ENCODE measurements at regions not wholly inside any gene's neighbourhood (a gene's known extent, or its start where the extent isn't known, plus 50 kb on each side); places are given as distances from the start of the nearest gene placed in this dataset.

DNA sequence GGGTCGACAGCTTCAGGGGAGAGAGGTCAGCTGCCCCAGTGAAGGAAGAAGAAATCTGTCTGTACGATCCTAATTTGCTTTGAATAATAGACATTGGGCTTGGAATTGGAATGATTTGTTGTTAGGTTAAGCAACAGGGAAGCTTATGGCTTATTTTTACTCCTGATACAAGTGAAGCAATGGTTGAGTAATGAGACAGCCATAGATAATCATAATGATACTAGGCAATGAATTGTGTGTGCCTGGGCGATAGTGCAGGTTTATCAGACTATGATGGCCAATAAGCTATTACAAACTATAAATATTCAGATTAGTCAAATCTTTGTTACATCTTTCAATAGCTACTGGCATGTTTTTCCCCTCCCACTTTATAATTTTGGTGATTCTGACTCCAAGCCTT is 140.9 kb upstream of the CDIN1 start:
- no peak for DNase-seq
- TF ChIP-seq RAD21 (IDR thresholded peaks at IDR 0.05; ENCODE audit: low read length): no peak
- TF ChIP-seq BHLHE40 (IDR thresholded peaks at IDR 0.05; ENCODE audit: low read depth, low read length): no peak
- TF ChIP-seq FOS (IDR thresholded peaks at IDR 0.05; ENCODE audit: low read depth, low read length): no peak
- no peak for TF ChIP-seq MAZ (IDR thresholded peaks at IDR 0.05; ENCODE audit: borderline replicate concordance, low read depth, low read length)
- TF ChIP-seq RCOR1 (IDR thresholded peaks at IDR 0.05; ENCODE audit: insufficient replicate concordance, low read length): no peak
- TF ChIP-seq RFX5 (IDR thresholded peaks at IDR 0.05; ENCODE audit: low read depth, low read length): no peak
- TF ChIP-seq ELK1 (IDR thresholded peaks at IDR 0.05; ENCODE audit: borderline replicate concordance, low read depth, low read length): no peak
- TF ChIP-seq, protein P1, sequence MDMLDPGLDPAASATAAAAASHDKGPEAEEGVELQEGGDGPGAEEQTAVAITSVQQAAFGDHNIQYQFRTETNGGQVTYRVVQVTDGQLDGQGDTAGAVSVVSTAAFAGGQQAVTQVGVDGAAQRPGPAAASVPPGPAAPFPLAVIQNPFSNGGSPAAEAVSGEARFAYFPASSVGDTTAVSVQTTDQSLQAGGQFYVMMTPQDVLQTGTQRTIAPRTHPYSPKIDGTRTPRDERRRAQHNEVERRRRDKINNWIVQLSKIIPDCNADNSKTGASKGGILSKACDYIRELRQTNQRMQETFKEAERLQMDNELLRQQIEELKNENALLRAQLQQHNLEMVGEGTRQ (IDR thresholded peaks at IDR 0.05; ENCODE audit: low read depth, low read length): no peak
- TF ChIP-seq MAFK (IDR thresholded peaks at IDR 0.05; ENCODE audit: low read depth, low read length): no peak
- no peak for TF ChIP-seq CHD1 (IDR thresholded peaks at IDR 0.05; ENCODE audit: low read depth, low read length)
- no peak for TF ChIP-seq CEBPB (IDR thresholded peaks at IDR 0.05; ENCODE audit: low read depth, low read length)
- no peak for TF ChIP-seq SMC3 (IDR thresholded peaks at IDR 0.05; ENCODE audit: low read depth, low read length)
- no peak for TF ChIP-seq NFE2L2 (IDR thresholded peaks at IDR 0.05; ENCODE audit: low read depth, low read length)
- no peak for TF ChIP-seq MXI1 (IDR thresholded peaks at IDR 0.05; ENCODE audit: borderline replicate concordance, low read depth, low read length)
- TF ChIP-seq POLR2A (IDR thresholded peaks at IDR 0.05; ENCODE audit: low read depth, low read length): no peak
- TF ChIP-seq CTCF (conservative IDR thresholded peaks at IDR 0.05; ENCODE audit: low read depth, low read length): no peak
- no peak overlapping the region for H2AK5ac ChIP-seq (ENCODE audit: low read depth, low read length)
- no peaks in the 10 kb centered on the region for H4K20me1 ChIP-seq (ENCODE audit: insufficient read depth, low read length)
- H3K14ac ChIP-seq (replicated peaks; ENCODE audit: low read depth, low read length): 0 out of 2 replicates have a peak overlapping the region, but pooled peaks have one; percentile 3
- H3K9me1 ChIP-seq (ENCODE audit: insufficient read depth, low read length): no peaks in the 10 kb centered on the region
- CTCF ChIA-PET: interaction anchor here (0.6 to 1.4 kb wide), 2 partner anchors 10 to 1016 kb away, joined by 3 to 4 read pairs; no protein-coding TSS in a partner anchor
- peak overlapping the region; percentile 51; the same call in 1 of the 2 replicates for H3K18ac ChIP-seq (ENCODE audit: low read depth, low read length)
- H2BK15ac ChIP-seq (ENCODE audit: low read depth, low read length): peak overlapping the region; percentile 44; the same call in 1 of the 3 replicates
- H3K23ac ChIP-seq (ENCODE audit: low read depth, low read length): no peak overlapping the region
- WGBS, 2 experiments (ENCODE audit: extremely low coverage in 2 of 2, insufficient read length in 1 of 2): 65% methylated on average over 2 of the region's 3 CpGs; no CpG with 5 or more reads in 1 of the 2 experiments
- peaks cover 4% of the 10 kb centered on the region for H3K4me1 ChIP-seq (ENCODE audit: control insufficient read depth, insufficient read depth, low read length)
- dilution Hi-C loops (cut with HindIII; ENCODE audit: low sequenced_read_pairs, unreplicated experiment) (no loop called here), in situ Hi-C loops (cut with MboI; ENCODE audit: low sequenced_read_pairs) (no loop called here), intact Hi-C loops (cut with micrococcal nuclease) (no loop called here)
- BruUV-seq (replicated peaks): no TSS peak
- H2AK9ac ChIP-seq (replicated peaks; ENCODE audit: low read depth, low read length, poor library complexity): no peak overlapping the region
- H3K4me2 ChIP-seq (ENCODE audit: low read depth, low read length): no peak overlapping the region
- no peak overlapping the region for H3K4me3 ChIP-seq (ENCODE audit: insufficient read depth, low read depth, low read length)
- no peak overlapping the region for H2AFZ ChIP-seq (replicated peaks; ENCODE audit: low read length, poor library complexity)
- H2BK20ac ChIP-seq (ENCODE audit: low read depth, low read length): peak overlapping the region; percentile 69; the same call in 1 of the 2 replicates
- no peaks in the 10 kb centered on the region for H3K9me3 ChIP-seq (ENCODE audit: control insufficient read depth, insufficient read depth, low read length)
- H4K5ac ChIP-seq (ENCODE audit: low read depth, low read length): no peak overlapping the region; the same call in 1 of the 2 replicates
- H2BK120ac ChIP-seq (ENCODE audit: low read depth, low read length): peak overlapping the region; percentile 63; the same call in 1 of the 2 replicates
- H3K36me3 ChIP-seq (ENCODE audit: control insufficient read depth, insufficient read depth, low read length): no peaks in the 10 kb centered on the region
- H3K4ac ChIP-seq (ENCODE audit: low read depth, low read length): no peak overlapping the region; the same call in 1 of the 2 replicates
- H3K9ac ChIP-seq (ENCODE audit: low read depth, low read length): no peak overlapping the region
- peak overlapping the region in 1 of 2 experiments; percentile 53; a peak in 2 of 4 replicates for H4K8ac ChIP-seq (ENCODE audit: low read depth in 2 of 2, low read length in 2 of 2)
- no peak overlapping the region for H3K56ac ChIP-seq (ENCODE audit: extremely low read depth, insufficient read depth, low read length)
- H3K27ac ChIP-seq (ENCODE audit: insufficient read depth, low read length): no peak overlapping the region
- no peaks in the 10 kb centered on the region for H3K79me1 ChIP-seq (ENCODE audit: low read depth in 1 of 2, low read length in 2 of 2)
- H2BK5ac ChIP-seq (ENCODE audit: low read depth, low read length, poor library complexity, severe bottlenecking): peak overlapping the region; percentile 72
- ATAC-seq (ENCODE audit: low read depth): no peak
- POLR2A ChIA-PET (ENCODE audit: unreplicated experiment): no interaction called here
- no peaks in the 10 kb centered on the region for H3K27me3 ChIP-seq (ENCODE audit: control insufficient read depth, insufficient read depth, low read length)
- no peak overlapping the region for H4K91ac ChIP-seq (ENCODE audit: insufficient read depth, low read depth, low read length)

Measured in IMR-90 (cell line).